ENCODE measurements at regions not wholly inside any gene's neighbourhood (a gene's known extent, or its start where the extent isn't known, plus 50 kb on each side); places are given as distances from the start of the nearest gene placed in this dataset.

GRCh38 chr12:66044731-66045130, 85.8 kb downstream of the LLPH start:
- DNase-seq = no peak
- no CpG with 5 or more reads among the region's 4 CpGs for WGBS (ENCODE audit: insufficient coverage, low lambda C conversion rate)
- H3K4me3 ChIP-seq (ENCODE audit: low read length) = no peak overlapping the region

GRCh38 chr12:66043035-66043434, 87.5 kb downstream of the LLPH start:
- H3K27ac ChIP-seq (ENCODE audit: low read length) = no peak overlapping the region
- DNase-seq = no peak
- H3K4me1 ChIP-seq (ENCODE audit: control insufficient read depth, insufficient read depth, low read length) = no peaks in the 10 kb centered on the region
- H3K4me3 ChIP-seq (ENCODE audit: low read length) = no peak overlapping the region
- H3K36me3 ChIP-seq (ENCODE audit: control insufficient read depth, insufficient read depth, low read length) = no peaks in the 10 kb centered on the region
- H3K27me3 ChIP-seq (ENCODE audit: control insufficient read depth, insufficient read depth, low read length) = peaks cover 3% of the 10 kb centered on the region
- 93% methylated on average over 2 of the region's 3 CpGs for WGBS (ENCODE audit: insufficient coverage, low lambda C conversion rate)
- H3K9me3 ChIP-seq (ENCODE audit: control insufficient read depth, low read depth, low read length) = no peaks in the 10 kb centered on the region

More at GRCh38 chr12:66044731-66045130, 85.8 kb downstream of the LLPH start:
- Histone ChIP-seq H3K27ac (ENCODE audit: low read length) (no peak overlapping the region), H3K4me1 (ENCODE audit: control insufficient read depth, insufficient read depth, low read length) (peaks cover 9% of the 10 kb centered on the region), H3K27me3 (ENCODE audit: control insufficient read depth, insufficient read depth, low read length) (peaks cover 3% of the 10 kb centered on the region), H3K9me3 (ENCODE audit: control insufficient read depth, low read depth, low read length) (no peaks in the 10 kb centered on the region), H3K36me3 (ENCODE audit: control insufficient read depth, insufficient read depth, low read length) (no peaks in the 10 kb centered on the region)

GRCh38 chr12:66041651-66042363, 88.7 kb downstream of the LLPH start:
- H3K36me3 ChIP-seq (ENCODE audit: control insufficient read depth, insufficient read depth, low read length) = no peaks in the 10 kb centered on the region
- WGBS (ENCODE audit: insufficient coverage, low lambda C conversion rate) = no CpG with 5 or more reads among the region's 10 CpGs
- no peak for DNase-seq
- no peak overlapping the region for H3K27ac ChIP-seq (ENCODE audit: low read length)
- no peak overlapping the region for H3K4me3 ChIP-seq (ENCODE audit: low read length)
- no peaks in the 10 kb centered on the region for H3K9me3 ChIP-seq (ENCODE audit: control insufficient read depth, low read depth, low read length)
- no peaks in the 10 kb centered on the region for H3K4me1 ChIP-seq (ENCODE audit: control insufficient read depth, insufficient read depth, low read length)
- H3K27me3 ChIP-seq (ENCODE audit: control insufficient read depth, insufficient read depth, low read length) = peaks cover 3% of the 10 kb centered on the region

DNA sequence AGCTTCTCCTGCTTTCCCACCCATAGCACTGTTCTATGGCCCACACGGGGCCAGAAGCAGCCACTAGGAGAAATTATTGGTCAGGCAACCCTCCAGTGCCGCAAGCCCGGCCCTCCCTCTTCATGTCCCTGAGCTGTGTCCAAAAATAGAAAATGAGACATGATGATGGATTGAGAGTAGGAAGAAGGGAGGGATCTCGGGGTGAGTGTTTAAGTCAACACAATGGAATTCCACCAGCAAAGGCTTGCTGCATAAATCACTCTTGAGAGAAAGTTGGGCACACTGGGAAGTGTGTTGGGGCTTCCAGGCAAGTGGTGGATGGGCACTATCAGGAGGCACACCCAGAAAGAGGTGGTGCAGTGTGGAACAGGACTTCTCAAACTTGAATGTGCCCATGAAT, 94.2 kb downstream of the LLPH start:
- DNase-seq = peak in 1 of 2 donors; percentile 9
- H3K27ac ChIP-seq (ENCODE audit: low read length) = no peak overlapping the region
- H3K4me1 ChIP-seq (ENCODE audit: control insufficient read depth, insufficient read depth, low read length) = no peaks in the 10 kb centered on the region
- H3K9me3 ChIP-seq (ENCODE audit: control insufficient read depth, low read depth, low read length) = no peaks in the 10 kb centered on the region
- no peaks in the 10 kb centered on the region for H3K36me3 ChIP-seq (ENCODE audit: control insufficient read depth, insufficient read depth, low read length)
- no peak overlapping the region for H3K4me3 ChIP-seq (ENCODE audit: low read length)
- no CpG with 5 or more reads among the region's 4 CpGs for WGBS (ENCODE audit: insufficient coverage, low lambda C conversion rate)
- peaks cover 3% of the 10 kb centered on the region for H3K27me3 ChIP-seq (ENCODE audit: control insufficient read depth, insufficient read depth, low read length)

GRCh38 chr12:66035288-66035966, 95.1 kb downstream of the LLPH start:
- no peaks in the 10 kb centered on the region for H3K4me1 ChIP-seq (ENCODE audit: control insufficient read depth, insufficient read depth, low read length)
- peaks cover 1% of the 10 kb centered on the region for H3K27me3 ChIP-seq (ENCODE audit: control insufficient read depth, insufficient read depth, low read length)
- no peak overlapping the region for H3K4me3 ChIP-seq (ENCODE audit: low read length)
- no peak overlapping the region for H3K27ac ChIP-seq (ENCODE audit: low read length)
- H3K9me3 ChIP-seq (ENCODE audit: control insufficient read depth, low read depth, low read length) = no peaks in the 10 kb centered on the region
- H3K36me3 ChIP-seq (ENCODE audit: control insufficient read depth, insufficient read depth, low read length) = no peaks in the 10 kb centered on the region
- DNase-seq = no peak
- 100% methylated on average over 1 of the region's 4 CpGs for WGBS (ENCODE audit: insufficient coverage, low lambda C conversion rate)

DNA sequence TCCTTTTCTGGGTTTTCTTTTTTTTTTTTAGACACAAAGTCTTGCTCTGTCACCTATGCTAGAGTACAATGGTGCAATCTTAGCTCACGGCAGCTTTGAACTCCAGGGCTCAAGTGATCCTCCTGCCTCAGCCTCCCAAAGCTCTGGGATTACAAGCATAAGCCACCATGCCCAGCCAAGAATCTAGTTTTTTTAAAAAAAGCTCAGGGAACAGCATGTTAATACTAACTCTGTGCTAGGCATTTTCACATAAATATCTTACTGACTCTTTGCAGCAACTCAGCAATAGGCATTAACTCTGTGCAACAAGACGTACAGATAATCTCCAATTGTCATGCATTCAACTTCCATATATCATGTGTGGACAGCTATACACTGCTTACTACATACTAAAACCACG, 97.4 kb downstream of the LLPH start:
- Histone ChIP-seq H3K9me3 (ENCODE audit: control insufficient read depth, low read depth, low read length) (no peaks in the 10 kb centered on the region), H3K27me3 (ENCODE audit: control insufficient read depth, insufficient read depth, low read length) (no peaks in the 10 kb centered on the region), H3K4me1 (ENCODE audit: control insufficient read depth, insufficient read depth, low read length) (no peaks in the 10 kb centered on the region), H3K4me3 (ENCODE audit: low read length) (no peak overlapping the region), H3K36me3 (ENCODE audit: control insufficient read depth, insufficient read depth, low read length) (no peaks in the 10 kb centered on the region), H3K27ac (ENCODE audit: low read length) (no peak overlapping the region)
- DNase-seq = no peak
- 80% methylated on average over 1 of the region's 3 CpGs for WGBS (ENCODE audit: insufficient coverage, low lambda C conversion rate)

DNA sequence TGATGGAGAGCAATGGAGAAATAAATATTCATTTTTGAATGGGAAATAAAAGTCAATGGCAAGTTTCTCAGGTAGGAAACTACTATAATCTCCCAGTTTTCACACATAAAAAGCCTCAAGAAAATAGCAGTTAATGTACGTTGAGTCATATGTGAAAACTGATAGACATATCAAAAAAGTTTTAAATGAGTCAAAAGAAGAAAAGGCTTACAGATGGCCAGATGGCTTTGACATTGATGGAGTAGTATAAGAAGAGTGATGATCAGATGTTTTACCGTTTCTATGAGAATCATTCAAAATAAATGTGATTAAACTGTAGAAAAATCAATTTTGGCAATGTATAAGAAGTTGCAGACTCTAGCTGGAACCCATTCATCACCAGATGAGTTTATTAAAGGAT, 97.8 kb downstream of the LLPH start:
- H3K4me3 ChIP-seq (ENCODE audit: low read length) = no peak overlapping the region
- 95% methylated on average over 2 of the region's 2 CpGs for WGBS (ENCODE audit: insufficient coverage, low lambda C conversion rate)
- no peaks in the 10 kb centered on the region for H3K9me3 ChIP-seq (ENCODE audit: control insufficient read depth, low read depth, low read length)
- H3K27me3 ChIP-seq (ENCODE audit: control insufficient read depth, insufficient read depth, low read length) = no peaks in the 10 kb centered on the region
- no peaks in the 10 kb centered on the region for H3K36me3 ChIP-seq (ENCODE audit: control insufficient read depth, insufficient read depth, low read length)
- no peak for DNase-seq
- no peaks in the 10 kb centered on the region for H3K4me1 ChIP-seq (ENCODE audit: control insufficient read depth, insufficient read depth, low read length)
- no peak overlapping the region for H3K27ac ChIP-seq (ENCODE audit: low read length)

- 100% methylated on average over 1 of the region's 2 CpGs for WGBS (ENCODE audit: insufficient coverage, low lambda C conversion rate)
- DNase-seq = no peak
- H3K27ac ChIP-seq (ENCODE audit: low read length) = no peak overlapping the region
- no peak overlapping the region for H3K4me3 ChIP-seq (ENCODE audit: low read length)
- no peaks in the 10 kb centered on the region for H3K36me3 ChIP-seq (ENCODE audit: control insufficient read depth, insufficient read depth, low read length)
- no peaks in the 10 kb centered on the region for H3K27me3 ChIP-seq (ENCODE audit: control insufficient read depth, insufficient read depth, low read length)
- no peaks in the 10 kb centered on the region for H3K9me3 ChIP-seq (ENCODE audit: control insufficient read depth, low read depth, low read length)
- H3K4me1 ChIP-seq (ENCODE audit: control insufficient read depth, insufficient read depth, low read length) = no peaks in the 10 kb centered on the region
Measured at GRCh38 chr12:66030217-66030781, 100.3 kb downstream of the LLPH start.

- Histone ChIP-seq H3K36me3 (ENCODE audit: control insufficient read depth, insufficient read depth, low read length) (no peaks in the 10 kb centered on the region), H3K27ac (ENCODE audit: low read length) (no peak overlapping the region), H3K27me3 (ENCODE audit: control insufficient read depth, insufficient read depth, low read length) (no peaks in the 10 kb centered on the region), H3K4me3 (ENCODE audit: low read length) (no peak overlapping the region), H3K9me3 (ENCODE audit: control insufficient read depth, low read depth, low read length) (no peaks in the 10 kb centered on the region), H3K4me1 (ENCODE audit: control insufficient read depth, insufficient read depth, low read length) (no peaks in the 10 kb centered on the region)
- WGBS (ENCODE audit: insufficient coverage, low lambda C conversion rate) = 100% methylated on average over 1 of the region's 2 CpGs
- DNase-seq = no peak
Measured at GRCh38 chr12:66028390-66028789, 102.2 kb downstream of the LLPH start.

DNA sequence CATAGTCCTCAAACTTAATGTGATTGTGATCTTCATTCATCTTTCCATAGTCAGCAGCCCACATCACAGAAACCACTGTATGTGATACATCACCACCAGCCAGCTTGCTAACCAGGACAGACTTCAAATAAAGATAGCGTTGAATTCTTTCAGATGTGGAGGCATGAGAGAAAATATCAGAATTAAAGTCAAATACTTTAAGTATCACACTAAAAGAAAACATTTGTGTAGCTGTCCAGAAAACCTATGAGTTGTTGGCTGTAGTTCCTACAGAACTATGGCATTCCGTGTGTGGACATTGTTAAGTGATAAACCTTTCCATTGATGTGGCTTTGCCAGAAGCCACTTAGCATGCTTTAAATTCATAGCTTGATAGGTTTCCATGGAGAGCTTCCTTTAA, 105.1 kb downstream of the LLPH start:
- no peaks in the 10 kb centered on the region for H3K27me3 ChIP-seq (ENCODE audit: control insufficient read depth, insufficient read depth, low read length)
- DNase-seq = no peak
- H3K36me3 ChIP-seq (ENCODE audit: control insufficient read depth, insufficient read depth, low read length) = no peaks in the 10 kb centered on the region
- no peak overlapping the region for H3K27ac ChIP-seq (ENCODE audit: low read length)
- H3K4me1 ChIP-seq (ENCODE audit: control insufficient read depth, insufficient read depth, low read length) = no peaks in the 10 kb centered on the region
- H3K4me3 ChIP-seq (ENCODE audit: low read length) = no peak overlapping the region
- WGBS (ENCODE audit: insufficient coverage, low lambda C conversion rate) = no CpG with 5 or more reads among the region's 2 CpGs
- no peaks in the 10 kb centered on the region for H3K9me3 ChIP-seq (ENCODE audit: control insufficient read depth, low read depth, low read length)
